T-helper 17 cell (primary cell): ENCODE measurements at regions not wholly inside any gene's neighbourhood (a gene's known extent, or its start where the extent isn't known, plus 50 kb on each side); places are given as distances from the start of the nearest gene placed in this dataset.
"Not testable (repeated sequence)": the region's sequence is repeated elsewhere in the genome, so short reads cannot be mapped to it uniquely, and the experiment has no call there.

Experiments used
- ATAC-seq: fragments of 150-1000 bp; cut with Tn5 transposase; 2 replicates; pipeline ENCODE4 v1.10.0; 2021; ENCODE audit warnings: mild to moderate bottlenecking, moderate library complexity
- DNase-seq, 3 donors: peaks; one replicate each; pipeline versions ENCODE4 v3.0.0 to v3.0.0-alpha.2; 2020 to 2021
- H3K9me3 ChIP-seq: one replicate; pipeline ENCODE4 v1.7.0; 2013; ENCODE audit warnings: low read length, mild to moderate bottlenecking; ENCODE audit not compliant: control insufficient read depth, poor library complexity, severe bottlenecking
- H3K27ac Mint-ChIP-seq: one replicate; pipeline ENCODE4 v1.8.0; 2022; ENCODE audit warnings: mild to moderate bottlenecking, moderate library complexity, mixed read lengths
- H3K27me3 Mint-ChIP-seq: one replicate; pipeline ENCODE4 v1.8.0; 2022; ENCODE audit warnings: mixed read lengths
- H3K36me3 Mint-ChIP-seq: one replicate; pipeline ENCODE4 v1.8.0; 2022; ENCODE audit warnings: low read depth, mixed read lengths
- H3K4me1 Mint-ChIP-seq: one replicate; pipeline ENCODE4 v1.8.0; 2022; ENCODE audit warnings: mild to moderate bottlenecking, mixed read lengths
- H3K4me3 Mint-ChIP-seq: one replicate; pipeline ENCODE4 v1.8.0; 2022; ENCODE audit warnings: mild to moderate bottlenecking, moderate library complexity, mixed read lengths

DNA sequence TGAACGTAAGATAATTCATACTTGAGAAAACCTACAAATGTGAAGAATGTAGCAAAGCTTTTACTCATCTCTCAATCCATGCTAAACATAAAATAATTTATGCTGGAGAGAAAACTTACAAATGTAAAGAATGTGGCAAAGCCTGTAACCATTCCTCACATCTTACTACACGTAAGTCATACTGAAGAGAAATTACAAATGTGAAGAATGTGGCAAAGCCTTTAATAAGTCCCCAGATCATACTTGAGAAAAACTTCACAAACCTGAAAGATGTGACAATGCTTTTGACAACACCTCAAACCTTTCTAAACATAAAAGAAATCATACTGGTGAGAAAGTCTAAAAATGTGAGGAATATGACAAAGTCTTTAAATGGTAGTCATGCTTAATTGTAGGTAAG, 89.4 kb downstream of the ZNF675 start:
- no peak for DNase-seq
- ATAC-seq, result no peak
- no peaks in the 10 kb centered on the region for H3K27me3 Mint-ChIP-seq
- no peaks in the 10 kb centered on the region for H3K4me1 Mint-ChIP-seq
- no peaks in the 10 kb centered on the region for H3K36me3 Mint-ChIP-seq
- no peaks in the 10 kb centered on the region for H3K9me3 ChIP-seq
- no peak overlapping the region for H3K4me3 Mint-ChIP-seq
- no peak overlapping the region for H3K27ac Mint-ChIP-seq

DNA sequence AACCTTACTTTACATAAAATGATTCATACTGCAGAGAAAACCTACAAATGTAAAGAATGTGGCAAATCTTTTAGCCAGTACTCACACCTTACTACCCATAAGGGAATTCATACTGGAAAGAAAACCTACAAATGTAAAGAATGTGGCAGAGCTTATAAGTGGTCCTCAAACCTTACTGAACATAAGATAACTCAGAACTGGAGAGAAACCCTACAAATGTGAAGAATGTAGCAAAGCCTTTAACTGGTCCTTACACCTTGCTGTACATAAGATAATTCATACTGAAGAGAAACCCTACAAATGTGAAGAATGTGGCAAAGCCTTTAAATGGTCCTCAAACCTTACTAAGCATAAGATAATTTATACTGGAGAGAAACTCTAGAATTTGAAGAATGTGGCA, 90.1 kb downstream of the ZNF675 start:
- DNase-seq (no peak), ATAC-seq (no peak)
- Mint-ChIP-seq H3K4me1 (no peaks in the 10 kb centered on the region), H3K27me3 (no peaks in the 10 kb centered on the region), H3K4me3 (no peak overlapping the region), H3K36me3 (no peaks in the 10 kb centered on the region), H3K27ac (no peak overlapping the region)
- no peaks in the 10 kb centered on the region for H3K9me3 ChIP-seq

DNA sequence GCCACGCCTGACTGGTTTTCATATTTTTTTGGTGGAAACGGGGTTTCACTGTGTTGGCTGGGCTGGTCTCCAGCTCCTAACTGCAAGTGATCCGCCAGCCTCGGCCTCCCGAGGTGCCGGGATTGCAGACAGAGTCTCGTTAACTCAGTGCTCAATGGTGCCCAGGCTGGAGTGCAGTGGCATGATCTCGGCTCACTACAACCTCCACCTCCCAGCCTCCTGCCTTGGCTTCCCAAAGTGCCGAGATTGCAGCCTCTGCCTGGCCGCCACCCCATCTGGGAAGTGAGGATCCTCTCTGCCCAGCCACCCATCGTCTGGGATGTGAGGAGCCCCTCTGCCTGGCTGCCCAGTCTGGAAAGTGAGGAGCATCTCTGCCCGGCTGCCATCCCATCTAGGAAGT, 92.7 kb downstream of the ZNF675 start:
- H3K4me3 Mint-ChIP-seq, H3K4me1 Mint-ChIP-seq, H3K27me3 Mint-ChIP-seq: not testable (repeated sequence)

DNA sequence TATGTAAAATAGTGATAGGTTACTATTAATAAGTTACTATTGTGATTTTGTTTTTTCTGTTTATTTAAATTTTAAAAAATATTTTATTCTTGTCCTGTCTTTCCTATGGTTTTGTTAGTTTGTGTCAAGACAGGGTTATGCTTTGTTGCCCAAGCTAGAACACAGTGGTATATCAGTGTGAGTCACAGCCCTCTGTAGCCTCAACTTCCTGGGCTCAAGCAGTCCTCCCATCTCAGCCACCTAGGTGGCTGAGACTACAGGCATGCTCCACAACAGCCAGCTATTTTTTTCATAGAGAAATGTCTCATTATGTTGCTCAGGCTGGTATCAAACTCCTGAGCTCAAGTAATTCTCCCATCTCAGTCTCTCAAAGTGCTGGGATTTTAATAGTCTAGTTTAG, 99.5 kb downstream of the ZNF675 start:
- H3K9me3 ChIP-seq, result peaks cover 5% of the 10 kb centered on the region
- Mint-ChIP-seq H3K4me3 (no peak overlapping the region), H3K27me3 (no peaks in the 10 kb centered on the region), H3K36me3 (no peaks in the 10 kb centered on the region), H3K27ac (no peak overlapping the region), H3K4me1 (no peaks in the 10 kb centered on the region)
- ATAC-seq, result no peak
- no peak for DNase-seq

More for the DNA sequence above, 92.7 kb downstream of the ZNF675 start:
- not testable (repeated sequence) for ATAC-seq, H3K36me3 Mint-ChIP-seq, H3K9me3 ChIP-seq, H3K27ac Mint-ChIP-seq, DNase-seq

DNA sequence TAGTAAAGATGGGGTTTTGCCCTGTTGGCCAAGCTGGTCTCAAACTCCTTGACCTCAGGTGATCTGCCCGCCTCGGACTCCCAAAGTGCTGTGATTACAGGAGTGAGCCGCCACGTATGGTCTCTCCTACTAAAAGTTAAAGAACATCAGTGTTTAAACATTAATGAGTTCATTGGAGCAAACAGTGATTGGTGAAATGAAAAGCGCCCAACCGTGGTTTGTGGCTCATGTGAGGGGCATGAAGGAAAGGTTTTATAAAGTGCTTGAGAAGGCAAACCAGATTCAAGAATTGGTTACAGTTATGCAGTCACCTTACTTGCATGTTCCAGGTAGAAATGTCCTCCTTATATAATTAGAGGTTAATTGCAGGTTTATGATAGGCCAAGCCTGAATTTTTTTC, 109.5 kb downstream of the ZNF675 start:
- ATAC-seq (no peak), DNase-seq (no peak)
- H3K9me3 ChIP-seq, result no peaks in the 10 kb centered on the region
- Mint-ChIP-seq H3K27ac (no peak overlapping the region), H3K4me3 (no peak overlapping the region), H3K27me3 (no peaks in the 10 kb centered on the region), H3K36me3 (no peaks in the 10 kb centered on the region), H3K4me1 (no peaks in the 10 kb centered on the region)

DNA sequence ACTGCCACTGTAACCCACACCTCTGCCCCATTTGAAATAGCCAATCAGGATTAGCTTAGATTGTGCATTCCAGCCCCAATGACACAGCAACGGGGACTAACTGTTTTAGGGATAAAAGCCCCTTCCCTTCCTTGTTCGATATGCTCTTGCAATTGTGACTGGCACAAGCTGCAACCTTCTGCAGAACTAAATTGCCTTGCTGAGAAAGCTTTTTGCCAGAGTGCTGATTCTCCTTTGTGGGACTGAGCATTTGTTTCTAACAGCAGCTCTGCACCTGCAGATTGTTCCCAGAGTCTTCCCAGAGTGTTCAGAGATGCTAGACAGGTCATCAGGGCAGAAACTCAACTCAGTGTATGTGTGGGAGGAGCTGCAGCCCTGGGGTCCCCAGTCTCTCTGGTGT, 115.8 kb downstream of the ZNF675 start:
- no peak for ATAC-seq
- DNase-seq, result no peak
- Mint-ChIP-seq H3K4me3 (no peak overlapping the region), H3K27ac (no peak overlapping the region), H3K36me3 (no peaks in the 10 kb centered on the region), H3K4me1 (no peaks in the 10 kb centered on the region), H3K27me3 (no peaks in the 10 kb centered on the region)
- no peaks in the 10 kb centered on the region for H3K9me3 ChIP-seq

DNA sequence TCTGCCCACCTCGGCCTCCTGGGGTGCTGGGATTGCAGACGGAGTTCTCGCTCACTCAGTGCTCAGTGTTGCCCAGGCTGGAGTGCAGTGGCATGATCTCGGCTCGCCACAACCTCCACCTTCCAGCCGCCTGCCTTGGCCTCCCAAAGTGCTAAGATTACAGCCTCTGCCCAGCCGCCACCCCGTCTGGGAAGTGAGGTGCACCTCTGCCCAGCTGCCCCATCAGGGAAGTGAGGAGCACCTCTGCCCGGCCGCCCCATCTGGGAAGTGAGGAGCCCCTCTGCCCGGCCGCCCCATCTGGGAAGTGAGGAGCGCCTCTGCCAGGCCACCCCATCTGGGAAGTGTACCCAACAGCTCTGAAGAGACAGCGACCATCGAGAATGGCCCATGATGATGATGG, 118.9 kb downstream of the ZNF675 start:
- DNase-seq, H3K4me3 Mint-ChIP-seq, H3K27me3 Mint-ChIP-seq, H3K9me3 ChIP-seq, ATAC-seq, H3K27ac Mint-ChIP-seq, H3K4me1 Mint-ChIP-seq, H3K36me3 Mint-ChIP-seq: not testable (repeated sequence)

DNA sequence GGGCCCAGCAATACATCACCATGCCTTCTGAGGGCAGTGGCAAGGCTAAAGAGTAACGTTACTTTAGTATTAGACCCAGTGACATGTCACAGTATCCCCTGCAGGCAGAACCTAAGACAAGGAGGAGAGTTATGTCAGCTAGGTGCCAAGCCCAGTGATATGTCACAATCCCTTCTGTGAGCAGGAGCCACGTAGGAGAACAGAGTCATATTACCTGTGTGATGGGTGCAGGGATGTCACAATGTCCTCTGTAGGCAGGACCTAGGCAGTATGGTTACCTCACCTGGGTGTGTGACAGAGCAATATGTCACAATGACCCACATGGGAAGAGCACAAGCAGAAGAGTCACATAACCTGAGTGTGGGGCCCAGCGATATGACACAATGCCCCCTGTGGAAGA, 121.8 kb downstream of the ZNF675 start:
- Mint-ChIP-seq H3K36me3 (no peaks in the 10 kb centered on the region), H3K4me1 (no peaks in the 10 kb centered on the region), H3K27ac (no peak overlapping the region), H3K4me3 (no peak overlapping the region), H3K27me3 (no peaks in the 10 kb centered on the region)
- DNase-seq (no peak), ATAC-seq (no peak)
- no peaks in the 10 kb centered on the region for H3K9me3 ChIP-seq

DNA sequence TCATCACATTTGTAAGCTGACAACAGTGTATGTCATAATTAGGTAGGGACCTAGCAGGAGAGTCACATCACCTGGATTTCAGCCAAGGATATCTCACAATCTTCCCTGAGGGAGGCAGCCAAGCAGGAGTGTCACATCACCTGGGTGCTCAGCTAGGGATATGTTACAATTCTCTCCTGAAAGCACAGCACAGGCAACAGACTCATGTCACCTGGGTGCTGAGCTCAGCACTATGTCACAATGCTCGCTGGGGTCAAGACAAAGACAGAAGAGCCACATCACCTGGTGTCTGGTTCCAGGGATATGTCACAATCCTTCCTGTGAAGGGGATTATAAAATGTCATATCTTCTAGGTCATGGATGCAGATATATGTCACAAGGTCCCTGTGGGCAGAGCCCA, 123.7 kb downstream of the ZNF675 start:
- no peak for ATAC-seq
- H3K9me3 ChIP-seq, result no peaks in the 10 kb centered on the region
- H3K4me1 Mint-ChIP-seq, result no peaks in the 10 kb centered on the region
- no peaks in the 10 kb centered on the region for H3K36me3 Mint-ChIP-seq
- H3K27me3 Mint-ChIP-seq, result no peaks in the 10 kb centered on the region
- DNase-seq, result no peak
- H3K4me3 Mint-ChIP-seq, result no peak overlapping the region
- H3K27ac Mint-ChIP-seq, result no peak overlapping the region

DNA sequence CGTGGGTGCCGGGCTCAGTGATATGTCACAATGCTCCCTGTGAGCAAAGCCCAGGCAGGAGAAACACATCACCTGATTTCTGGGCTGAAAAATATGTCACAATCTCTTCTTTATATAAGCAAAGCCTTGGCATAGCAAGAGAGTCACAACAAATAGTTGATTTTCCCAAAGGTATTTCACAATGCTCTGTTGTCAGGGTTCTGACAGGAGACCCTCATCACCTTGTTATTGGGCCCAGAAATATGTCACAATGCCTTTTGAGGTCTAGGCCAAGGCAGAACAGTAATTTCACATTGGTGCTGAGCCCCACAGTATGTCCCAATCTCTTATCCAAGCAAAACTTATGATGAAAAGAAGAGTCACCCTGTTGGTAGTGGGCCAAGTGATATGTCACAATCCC, 125.7 kb downstream of the ZNF675 start:
- Mint-ChIP-seq H3K4me1 (no peaks in the 10 kb centered on the region), H3K27me3 (no peaks in the 10 kb centered on the region), H3K27ac (no peak overlapping the region), H3K4me3 (no peak overlapping the region), H3K36me3 (no peaks in the 10 kb centered on the region)
- DNase-seq (no peak), ATAC-seq (no peak)
- H3K9me3 ChIP-seq, result no peaks in the 10 kb centered on the region

DNA sequence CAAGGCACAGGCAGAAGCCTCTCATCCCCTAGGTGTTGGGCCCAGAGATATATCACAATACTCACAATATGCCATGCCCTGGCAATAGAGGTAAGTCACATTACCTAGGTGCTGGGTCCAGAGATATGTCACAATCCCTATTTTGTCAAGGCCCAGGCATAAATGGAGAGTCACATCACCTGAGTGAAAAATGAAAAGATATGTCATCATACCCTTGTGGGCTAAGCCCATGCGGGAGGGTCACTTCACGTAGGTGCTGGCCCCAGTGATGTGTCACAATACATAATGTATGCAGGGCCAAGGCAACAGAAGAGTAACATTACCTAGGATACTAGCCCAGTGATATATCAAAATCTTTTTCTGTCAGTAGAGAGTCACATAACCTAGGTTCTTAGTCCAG, 127.0 kb downstream of the ZNF675 start:
- ATAC-seq (no peak), DNase-seq (no peak)
- H3K36me3 Mint-ChIP-seq, result no peaks in the 10 kb centered on the region
- H3K4me1 Mint-ChIP-seq, result no peaks in the 10 kb centered on the region
- no peak overlapping the region for H3K4me3 Mint-ChIP-seq
- no peaks in the 10 kb centered on the region for H3K27me3 Mint-ChIP-seq
- no peaks in the 10 kb centered on the region for H3K9me3 ChIP-seq
- no peak overlapping the region for H3K27ac Mint-ChIP-seq

DNA sequence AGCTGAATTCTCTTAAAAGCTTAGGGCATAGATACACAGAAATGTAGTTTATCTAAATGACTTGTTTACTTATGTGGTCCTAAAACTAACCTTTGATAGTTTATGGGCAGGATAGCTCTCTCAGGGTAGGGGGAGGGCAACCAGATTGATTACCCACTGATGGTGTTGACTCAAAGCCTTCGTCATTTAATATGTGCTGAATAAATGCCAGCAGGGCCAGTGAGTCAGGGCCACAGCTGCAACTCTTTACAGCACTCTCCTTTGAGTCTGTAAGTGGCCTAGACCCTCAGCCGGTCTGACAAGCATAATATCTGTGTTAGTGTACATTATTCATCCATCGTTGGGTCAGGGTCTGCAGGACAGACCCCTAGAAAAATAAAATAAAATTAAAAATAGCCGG, 128.5 kb downstream of the ZNF675 start:
- Mint-ChIP-seq H3K27me3 (no peaks in the 10 kb centered on the region), H3K36me3 (no peaks in the 10 kb centered on the region), H3K4me3 (no peak overlapping the region), H3K27ac (no peak overlapping the region), H3K4me1 (no peaks in the 10 kb centered on the region)
- DNase-seq (no peak), ATAC-seq (no peak)
- no peaks in the 10 kb centered on the region for H3K9me3 ChIP-seq

DNA sequence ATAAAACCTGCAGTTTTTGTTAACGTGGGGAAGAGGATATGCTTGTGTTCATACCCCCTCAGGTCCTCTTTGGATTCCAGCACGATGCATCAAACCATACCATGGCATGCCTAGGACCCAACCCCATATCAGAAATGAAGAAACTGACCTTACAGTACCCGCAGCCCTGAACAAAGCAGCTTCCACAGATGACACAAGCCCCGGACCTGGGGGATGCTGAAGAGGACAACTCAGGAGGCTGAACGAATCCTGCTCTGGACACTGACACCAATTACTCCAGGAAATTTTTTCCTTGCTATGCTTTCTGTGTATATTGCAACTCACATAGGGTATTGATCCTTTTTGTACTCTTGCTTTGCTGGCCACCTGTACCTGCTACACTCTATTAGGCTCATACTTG, 129.6 kb downstream of the ZNF675 start:
- Mint-ChIP-seq H3K27me3 (no peaks in the 10 kb centered on the region), H3K36me3 (no peaks in the 10 kb centered on the region), H3K4me1 (no peaks in the 10 kb centered on the region), H3K27ac (no peak overlapping the region), H3K4me3 (no peak overlapping the region)
- ATAC-seq (no peak), DNase-seq (no peak)
- H3K9me3 ChIP-seq, result no peaks in the 10 kb centered on the region

DNA sequence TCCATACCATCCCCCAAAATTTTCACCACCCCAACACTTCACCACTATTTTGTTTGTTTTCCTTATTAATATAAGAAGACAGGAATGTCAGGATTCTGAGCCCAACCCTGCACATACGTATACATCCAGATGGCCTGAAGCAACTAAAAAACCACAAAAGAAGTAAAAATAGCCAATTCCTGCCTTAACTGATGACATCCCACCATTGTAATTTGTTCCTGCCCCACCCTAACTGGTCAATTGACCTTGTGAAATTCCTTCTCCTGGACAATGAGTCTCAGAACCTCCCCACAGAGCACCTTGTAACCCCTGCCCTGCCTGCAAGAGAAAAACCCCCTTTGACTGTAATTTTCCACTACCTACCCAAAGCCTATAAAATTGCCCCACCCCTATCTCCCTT, 132.5 kb downstream of the ZNF675 start:
- no peaks in the 10 kb centered on the region for H3K36me3 Mint-ChIP-seq
- H3K27ac Mint-ChIP-seq, result no peak overlapping the region
- no peak for DNase-seq
- no peaks in the 10 kb centered on the region for H3K27me3 Mint-ChIP-seq
- ATAC-seq, result no peak
- no peaks in the 10 kb centered on the region for H3K9me3 ChIP-seq
- no peak overlapping the region for H3K4me3 Mint-ChIP-seq
- no peaks in the 10 kb centered on the region for H3K4me1 Mint-ChIP-seq

DNA sequence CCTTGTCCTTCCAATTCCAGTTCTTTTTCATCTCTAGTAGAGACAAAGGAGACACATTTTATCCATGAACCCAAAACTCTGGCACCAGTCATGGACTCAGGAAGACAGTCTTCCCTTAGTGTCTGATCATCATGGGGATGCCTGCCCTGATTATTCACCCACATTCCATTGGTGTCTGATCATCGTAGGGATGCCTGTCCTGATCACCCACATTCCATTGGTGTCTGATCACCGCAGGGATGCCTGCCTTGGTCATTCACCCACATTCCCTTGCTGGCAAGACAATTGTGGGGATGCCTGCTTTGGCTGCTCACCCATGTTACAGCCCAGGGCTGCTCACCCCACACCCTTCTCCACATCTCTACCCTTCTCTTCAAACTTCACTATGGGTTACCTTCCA, 136.9 kb downstream of the ZNF675 start:
- ATAC-seq, H3K27me3 Mint-ChIP-seq, H3K27ac Mint-ChIP-seq, DNase-seq, H3K4me1 Mint-ChIP-seq, H3K9me3 ChIP-seq, H3K4me3 Mint-ChIP-seq, H3K36me3 Mint-ChIP-seq: not testable (repeated sequence)
